ENCODE measurements at regions not wholly inside any gene's neighbourhood (a gene's known extent, or its start where the extent isn't known, plus 50 kb on each side); places are given as distances from the start of the nearest gene placed in this dataset.
"Not testable (repeated sequence)": the region's sequence is repeated elsewhere in the genome, so short reads cannot be mapped to it uniquely, and the experiment has no call there.

DNA sequence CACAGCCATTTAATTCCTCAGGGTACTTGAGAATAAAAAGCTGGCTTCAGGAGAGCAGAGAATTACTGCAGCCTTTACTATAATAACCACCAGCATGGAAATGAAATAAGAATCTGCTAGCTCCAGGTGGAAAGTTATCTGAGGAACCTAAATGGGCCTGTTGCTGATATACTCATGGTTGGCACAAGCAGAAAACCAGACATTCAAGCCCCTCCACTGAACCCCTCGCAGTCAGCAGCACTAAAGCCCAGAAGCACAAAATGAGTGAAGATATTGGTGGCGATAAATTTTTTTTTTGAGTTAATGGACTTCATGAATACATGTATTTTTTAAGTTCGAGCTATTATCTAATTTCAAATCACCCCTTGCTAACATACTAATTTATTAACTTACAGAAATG lies 303.9 kb upstream of the NRP1 start:
- DNase-seq, result no peak

DNA sequence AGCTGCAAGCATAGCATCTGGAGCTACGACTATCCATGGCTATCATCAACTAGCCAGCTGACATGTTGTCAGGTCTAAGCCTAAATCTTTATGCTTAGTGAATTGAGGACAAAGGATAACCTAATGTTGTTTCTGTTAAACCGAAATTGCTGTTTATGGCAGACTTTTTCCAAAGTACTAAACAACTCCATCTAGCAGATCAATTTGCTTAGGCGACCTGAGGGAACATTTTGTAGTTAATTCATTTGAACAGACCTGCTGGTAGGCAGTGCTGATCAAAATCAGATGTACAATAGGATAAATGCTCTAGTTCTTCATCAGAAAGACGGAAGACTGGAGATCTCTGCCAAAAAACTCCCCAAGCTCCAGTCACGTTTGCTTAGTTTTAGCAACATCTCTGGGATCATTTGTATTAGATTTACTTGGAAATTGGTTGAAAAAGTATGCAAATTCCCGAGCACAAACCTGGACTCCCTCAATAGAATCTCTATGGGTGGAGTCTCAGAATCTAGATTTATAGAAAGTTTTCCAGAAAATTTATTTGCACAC lies 301.6 kb upstream of the NRP1 start:
- DNase-seq, result no peak

DNA sequence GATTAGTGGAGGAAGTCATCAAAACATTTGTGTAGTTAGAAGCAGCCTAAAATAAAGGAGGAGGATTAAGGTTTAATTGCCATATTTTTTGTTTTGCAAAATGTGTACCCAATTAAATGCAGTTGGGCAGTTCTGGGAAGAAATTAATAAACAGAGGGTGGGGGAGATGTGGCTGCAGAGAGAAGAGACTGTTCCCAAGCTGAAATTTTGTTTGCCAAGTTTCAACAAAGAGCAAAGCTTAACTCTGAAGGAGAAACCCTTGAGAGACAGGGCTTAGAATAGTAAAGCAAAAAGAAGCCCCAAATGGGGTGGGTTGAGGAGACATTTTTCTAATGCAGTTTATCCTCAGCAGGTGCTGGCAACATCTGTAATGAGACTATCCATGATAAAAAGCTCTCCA lies 298.0 kb upstream of the NRP1 start:
- no peak for DNase-seq

DNA sequence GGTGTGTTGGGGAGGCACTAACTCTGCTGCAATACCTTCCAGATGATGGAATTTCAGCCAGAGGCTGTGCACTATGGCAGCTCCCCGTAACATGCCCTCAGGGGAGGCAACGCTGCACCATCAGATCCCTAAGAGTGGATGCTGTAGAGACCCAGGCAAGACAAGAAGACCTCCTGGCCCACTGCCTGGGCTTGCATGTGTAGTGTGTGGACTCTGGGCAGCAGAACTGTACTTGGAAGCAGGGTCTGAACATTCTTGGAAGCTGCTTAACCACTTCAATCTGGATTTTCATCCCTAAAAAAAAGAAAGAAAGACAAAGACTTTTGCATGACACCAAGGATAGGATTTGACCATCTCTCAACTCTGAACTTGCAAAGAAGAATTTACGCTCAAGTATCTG lies 297.5 kb upstream of the NRP1 start:
- DNase-seq, result no peak

DNA sequence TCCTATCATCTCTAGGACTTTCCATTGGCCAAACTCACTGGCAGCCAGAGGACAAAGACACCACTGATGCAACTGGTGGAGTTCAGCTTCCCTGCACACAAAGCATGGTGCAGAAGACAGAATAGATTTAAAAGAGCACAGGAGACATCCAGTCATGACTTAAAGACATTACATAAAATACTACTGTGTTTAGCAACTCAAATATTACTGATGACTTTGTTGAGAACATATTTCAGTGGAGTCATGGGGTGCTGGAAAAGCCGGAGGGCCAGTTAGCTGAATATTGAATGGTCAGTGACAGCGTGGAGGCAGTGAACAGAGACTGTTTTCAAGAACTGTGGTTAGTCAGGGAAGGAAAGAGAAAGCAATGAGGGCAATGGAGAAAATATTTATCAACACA lies 296.3 kb upstream of the NRP1 start:
- DNase-seq, result no peak

DNA sequence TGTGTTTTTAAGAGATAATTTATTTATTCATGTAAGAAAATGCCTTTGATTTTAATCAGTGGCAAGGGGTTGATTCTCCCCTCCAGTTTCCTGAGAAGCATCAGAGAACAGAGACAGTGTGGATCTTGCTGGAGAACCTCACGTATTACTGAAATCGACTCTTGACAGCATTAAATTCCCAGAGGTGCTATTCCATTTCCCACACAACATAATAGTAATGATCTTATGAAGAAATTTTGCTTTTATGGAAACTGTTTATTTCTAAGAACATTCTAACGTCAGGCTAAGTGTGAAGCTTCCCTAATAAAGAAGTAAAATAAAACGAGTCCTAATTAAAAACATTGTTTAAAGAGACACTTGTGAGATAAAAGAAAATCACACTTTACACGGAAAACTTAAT lies 293.1 kb upstream of the NRP1 start:
- no peak for DNase-seq

DNA sequence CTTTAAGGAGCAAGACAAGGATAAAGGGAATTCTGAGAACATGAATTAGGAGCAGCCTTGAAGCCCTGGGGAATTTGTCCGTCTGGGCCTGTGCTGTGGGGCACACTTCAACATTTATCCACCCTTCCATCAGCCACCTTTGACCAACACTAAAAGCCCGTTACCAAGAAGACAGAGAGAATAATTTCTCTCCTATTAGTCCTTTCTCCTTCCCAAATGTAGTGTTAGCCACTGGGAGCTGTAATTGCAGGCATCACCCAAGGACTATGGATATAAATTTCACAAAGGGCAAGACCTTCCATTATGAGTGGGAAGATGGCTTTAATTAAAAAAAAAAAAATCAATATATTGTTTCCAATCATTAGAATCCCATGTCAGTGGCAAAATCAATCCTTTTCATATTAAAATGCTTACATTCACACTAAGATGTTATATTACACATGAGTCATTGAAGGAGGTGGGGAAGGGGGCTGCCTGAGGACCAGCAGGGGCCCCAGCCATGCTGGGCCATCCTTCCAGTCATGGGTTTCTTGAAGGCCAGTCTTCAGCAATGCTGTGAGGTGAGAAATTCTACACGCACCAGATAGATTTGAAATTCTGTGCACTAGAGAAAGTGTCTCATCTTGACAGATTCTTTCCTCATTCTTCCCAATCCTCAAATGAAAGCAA lies 292.5 kb upstream of the NRP1 start:
- no peak for DNase-seq

DNA sequence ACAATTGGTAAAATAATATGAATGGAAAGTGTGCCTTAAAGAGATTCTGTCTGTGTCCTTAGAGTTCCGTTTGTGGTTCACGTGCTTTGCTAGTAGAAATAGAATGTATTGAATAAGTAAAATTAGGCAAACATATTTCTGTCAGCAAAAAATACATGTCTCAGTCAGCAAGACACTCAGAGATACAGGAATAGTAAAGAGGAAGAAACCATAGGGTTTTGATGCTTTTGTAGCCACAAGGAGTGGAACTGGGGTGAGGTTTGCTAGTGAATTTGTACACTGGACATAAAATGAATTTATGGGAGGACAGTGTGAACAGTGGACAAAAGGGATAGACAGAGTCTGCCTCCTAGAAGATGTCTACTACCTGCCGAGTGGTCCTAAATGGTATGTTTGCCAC lies 289.2 kb upstream of the NRP1 start:
- DNase-seq, result no peak

DNA sequence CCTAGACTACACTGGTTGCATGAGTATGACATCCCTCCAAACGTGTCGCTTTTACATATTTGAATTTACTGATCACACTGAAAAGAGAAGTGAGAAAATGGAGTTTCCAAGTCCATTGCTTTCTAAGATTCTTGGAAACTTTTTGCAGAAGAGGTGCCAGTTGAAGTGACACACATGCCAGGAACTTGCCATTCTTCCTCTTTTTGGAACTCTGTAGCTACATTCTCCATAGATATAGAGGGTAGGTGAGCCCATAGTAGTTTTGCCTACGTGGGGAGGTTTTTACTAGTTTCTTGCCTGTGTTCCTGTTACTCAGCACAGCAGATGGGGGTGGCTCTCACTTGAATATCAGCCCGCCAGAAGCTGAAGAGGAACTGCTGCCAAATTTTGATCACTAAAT lies 286.6 kb upstream of the NRP1 start:
- DNase-seq, result no peak

DNA sequence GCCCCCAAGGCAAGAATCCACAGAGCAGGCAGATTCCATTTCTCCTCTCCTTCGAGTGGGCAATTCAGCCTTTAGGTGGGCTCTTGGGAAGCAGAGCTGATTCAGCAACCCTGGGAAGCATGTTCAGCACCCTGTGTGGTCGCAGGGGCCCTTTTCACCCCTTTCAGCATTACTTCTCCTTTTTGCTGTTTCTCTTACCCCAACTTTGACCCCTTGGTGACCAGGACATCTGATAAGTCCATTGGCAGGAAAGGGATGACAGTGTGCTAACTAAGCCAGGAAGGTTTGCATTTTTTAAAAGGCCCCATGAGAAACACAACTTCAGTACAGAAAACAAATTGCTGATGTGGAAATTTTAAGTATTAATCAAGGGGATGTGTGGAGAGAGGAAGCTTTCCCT lies 283.7 kb upstream of the NRP1 start:
- no peak for DNase-seq

DNA sequence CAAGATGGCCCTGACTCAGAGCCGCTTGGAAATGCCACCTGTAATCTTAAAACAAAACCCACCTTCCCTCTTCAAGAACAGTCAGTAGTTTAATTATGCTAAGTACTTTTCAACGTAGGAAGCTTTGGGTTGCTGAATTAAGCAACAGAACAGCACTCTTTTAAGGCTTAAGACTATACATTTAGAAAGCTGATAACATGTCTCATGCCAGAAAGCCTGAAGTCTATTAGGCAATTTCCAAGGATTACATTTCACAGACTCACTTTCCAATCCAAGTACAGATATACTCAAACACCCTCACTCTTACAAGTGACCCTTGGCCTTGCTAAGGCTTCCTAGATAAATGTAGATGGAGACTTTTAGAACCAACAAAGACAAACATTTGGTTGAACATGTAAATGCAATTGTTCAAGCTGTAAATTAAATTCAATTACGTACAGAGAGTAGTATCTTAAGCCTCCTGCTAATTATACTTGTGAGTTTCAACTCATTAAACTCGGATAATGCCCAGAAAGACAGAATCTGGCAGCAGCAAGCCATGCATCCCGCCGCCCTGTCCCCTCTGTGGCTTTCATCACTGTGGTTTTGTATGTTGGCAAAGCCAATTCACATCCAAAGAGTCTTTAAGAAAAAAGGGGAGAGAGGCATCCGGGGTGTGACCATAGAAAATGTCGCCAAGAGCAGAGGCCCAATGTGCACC lies 283.1 kb upstream of the NRP1 start:
- DNase-seq, result no peak

DNA sequence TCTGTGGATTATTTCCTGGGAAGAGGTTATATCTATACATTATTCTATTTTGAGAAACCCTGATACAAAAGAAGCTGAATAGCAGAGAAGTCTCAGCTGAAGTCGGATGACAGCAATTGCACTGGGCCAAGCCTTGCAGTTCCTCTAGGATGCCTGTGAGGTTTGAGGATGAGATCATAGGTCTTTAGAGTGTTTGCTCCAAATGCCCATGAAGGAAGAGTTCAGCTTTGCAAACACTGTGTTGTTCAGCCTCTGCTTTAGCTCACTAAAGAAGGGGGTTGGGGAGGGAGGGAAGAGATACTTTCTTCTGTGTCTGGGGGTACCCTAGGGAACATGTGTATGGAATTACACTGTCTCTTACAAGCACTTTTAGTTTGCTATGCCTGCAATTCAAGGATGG lies 282.5 kb upstream of the NRP1 start:
- no peak for DNase-seq

DNA sequence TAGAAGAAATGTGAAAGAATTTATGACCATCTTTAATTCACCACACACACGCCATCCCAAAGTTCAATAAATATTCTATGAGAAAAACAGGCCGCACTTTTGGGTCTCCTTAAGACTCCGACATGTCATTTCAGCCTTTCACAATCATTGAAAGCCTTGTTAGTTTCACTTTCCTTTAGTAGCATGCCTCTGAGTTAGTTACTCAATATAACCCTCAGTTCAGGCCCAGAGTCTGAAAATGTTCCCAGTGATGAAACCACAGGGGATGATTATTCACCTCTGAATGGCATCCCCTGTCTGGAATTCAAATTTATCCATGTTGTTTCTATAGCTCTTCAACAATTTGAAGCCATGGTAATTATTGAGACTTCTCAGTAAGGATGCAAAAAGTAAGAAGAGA lies 278.1 kb upstream of the NRP1 start:
- no peak for DNase-seq

DNA sequence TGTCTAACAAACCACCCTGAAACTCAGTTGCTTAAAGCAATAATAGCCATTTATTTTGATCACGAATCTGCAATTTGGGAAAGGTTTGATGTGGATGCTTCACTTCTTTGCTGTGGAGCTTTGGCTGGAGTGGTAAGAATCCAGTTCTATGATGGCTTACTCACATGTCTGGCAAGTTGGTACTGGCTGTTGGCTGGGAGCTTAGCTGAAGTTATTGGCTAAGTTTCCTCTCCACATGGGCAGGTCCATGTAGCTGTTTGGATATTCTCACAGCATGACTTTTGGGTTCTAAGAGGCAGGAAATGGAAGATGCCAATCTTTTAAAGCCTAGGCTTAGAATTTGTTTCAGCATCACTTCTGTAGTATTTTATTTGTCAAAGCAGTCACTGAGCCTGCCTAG lies 277.6 kb upstream of the NRP1 start:
- DNase-seq, result no peak

DNA sequence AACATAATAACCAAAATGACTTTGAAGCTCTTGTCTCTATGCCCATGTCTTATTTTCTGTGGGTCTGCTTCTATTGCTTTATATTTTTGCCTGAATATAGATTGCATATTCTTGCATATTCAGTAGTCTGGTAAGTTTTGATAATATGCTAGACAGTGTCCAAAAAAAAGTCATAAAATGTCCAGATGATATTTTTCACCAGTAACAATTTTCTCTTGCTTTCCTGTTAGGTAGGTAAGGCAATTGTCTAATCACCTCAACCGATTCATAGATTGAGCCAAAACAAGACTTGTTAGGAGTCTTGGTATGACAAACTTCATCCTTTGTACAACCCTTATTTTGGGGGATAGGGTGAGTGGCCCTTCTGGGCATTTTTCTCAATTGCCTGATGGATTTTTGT lies 277.0 kb upstream of the NRP1 start:
- DNase-seq, result no peak

DNA sequence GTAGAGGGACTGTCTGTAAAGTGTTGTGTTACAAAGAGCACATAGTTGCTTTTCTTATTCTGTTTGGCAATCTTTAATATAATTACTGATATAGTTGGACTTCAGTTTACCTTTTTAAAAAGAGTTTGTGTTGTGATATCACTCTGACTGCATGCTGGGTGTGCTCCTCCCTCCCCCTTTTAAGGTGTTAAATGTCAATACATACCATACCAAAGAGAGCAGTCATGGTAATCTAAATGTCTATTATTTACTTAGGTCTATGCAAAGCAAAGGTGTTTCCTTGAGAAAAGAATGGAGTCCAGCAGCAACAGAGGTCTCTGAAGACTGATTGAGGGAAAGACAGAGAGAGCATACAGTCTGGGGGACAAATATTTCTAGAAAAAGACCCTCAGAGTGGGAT lies 275.1 kb upstream of the NRP1 start:
- DNase-seq, result no peak

DNA sequence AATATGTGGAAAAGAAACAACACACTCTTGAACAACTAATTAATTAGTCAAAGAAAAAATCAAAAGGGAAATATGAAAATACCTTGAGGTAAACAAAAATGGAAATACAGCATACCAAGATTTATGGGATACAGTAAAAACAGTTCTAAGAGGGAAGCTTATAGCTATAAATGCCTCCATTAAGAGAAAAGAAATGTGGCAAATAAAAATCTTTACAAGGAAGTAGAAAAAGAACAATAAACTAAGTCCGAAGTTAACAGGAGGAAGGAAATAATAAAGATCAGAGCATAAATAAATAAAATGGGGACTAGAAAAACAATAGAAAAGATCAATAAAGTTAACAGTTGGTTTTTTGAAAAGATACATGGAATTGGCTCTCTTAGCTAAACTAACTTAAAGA lies 267.8 kb upstream of the NRP1 start:
- no peak for DNase-seq

DNA sequence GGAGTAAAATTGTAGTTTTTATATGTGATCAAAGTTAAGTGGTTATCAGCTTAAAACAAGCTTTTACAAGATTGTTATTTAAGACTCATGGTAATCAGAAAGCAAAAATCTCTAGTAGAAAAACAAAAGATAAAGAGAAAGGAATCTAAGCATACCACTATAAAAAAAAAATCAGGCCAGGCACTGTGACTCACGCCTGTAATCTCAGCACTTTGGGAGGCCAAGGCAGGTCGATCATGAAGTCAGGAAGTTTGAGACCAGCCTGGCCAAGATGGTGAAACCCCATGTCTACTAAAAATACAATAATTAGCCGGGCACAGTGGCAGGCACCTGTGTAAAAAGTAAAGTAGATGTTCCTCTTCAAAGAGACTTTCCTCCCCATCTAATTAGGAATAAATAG lies 265.9 kb upstream of the NRP1 start:
- no peak for DNase-seq

DNA sequence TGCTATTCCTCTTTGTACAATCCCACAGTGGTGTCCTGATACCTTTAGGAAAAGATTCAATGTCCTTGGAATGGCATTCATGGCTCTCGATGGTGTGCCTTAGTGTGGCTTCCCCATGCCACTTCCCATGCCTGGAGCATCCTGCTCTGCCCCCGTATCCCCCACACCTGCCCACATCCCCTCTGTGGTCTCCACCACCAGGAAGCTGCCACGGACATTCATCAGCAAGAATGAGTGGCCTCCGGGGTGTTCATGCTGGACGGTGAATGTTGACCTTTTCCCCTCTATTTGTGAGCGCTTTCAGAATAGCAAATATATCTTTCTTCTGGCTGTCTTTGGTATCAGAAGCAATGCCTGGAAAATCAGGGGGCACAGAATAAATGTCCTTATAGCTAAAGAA lies 262.0 kb upstream of the NRP1 start:
- no peak for DNase-seq

DNA sequence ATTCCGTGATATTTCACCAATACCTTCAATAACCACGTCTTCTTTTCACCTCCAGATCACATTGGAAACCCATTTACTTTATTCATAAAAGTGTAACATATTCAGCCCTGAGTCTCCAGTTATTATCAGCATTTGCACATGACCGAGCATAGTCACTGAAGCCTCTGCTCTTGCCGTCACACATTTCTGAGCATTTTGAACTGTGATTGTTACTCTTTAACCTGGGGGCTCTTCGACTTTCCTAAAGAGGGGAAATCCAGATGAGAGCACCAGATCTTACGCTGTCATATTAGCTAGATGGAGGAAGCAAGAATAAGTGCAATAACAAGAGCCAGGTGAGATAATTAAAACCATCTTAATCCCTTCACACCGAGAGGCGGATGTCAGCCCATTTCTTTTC lies 260.0 kb upstream of the NRP1 start:
- no peak for DNase-seq

DNA sequence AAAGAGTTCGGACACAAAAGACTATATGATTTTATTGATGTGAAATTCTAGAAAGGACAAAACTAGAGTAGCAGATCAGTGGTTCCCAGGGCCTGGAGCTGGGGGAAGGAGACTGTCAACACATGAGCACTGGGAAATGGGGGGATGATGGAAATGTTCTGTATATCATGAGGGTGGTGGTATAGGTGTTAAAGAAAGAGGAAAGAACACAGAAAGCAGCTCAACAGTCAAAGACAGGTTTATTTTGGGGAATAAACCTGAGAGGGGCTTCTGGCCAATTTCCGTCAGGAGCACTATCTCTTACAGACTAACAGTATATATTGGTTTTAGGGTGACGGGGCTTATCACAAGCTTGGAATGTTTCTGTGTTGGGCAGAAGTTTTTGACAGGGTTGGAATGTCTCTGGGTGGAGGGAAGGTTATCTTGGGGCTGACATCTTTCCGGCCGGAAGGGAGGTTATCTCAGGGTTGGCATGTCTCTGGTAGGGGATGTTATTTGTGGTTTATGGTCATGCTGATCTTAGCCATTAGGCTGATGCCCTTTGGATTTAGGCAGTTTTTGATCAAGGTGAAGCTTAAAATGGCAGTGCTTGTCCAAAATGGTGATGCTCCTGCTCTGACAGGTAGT lies 254.6 kb upstream of the NRP1 start:
- no peak for DNase-seq

DNA sequence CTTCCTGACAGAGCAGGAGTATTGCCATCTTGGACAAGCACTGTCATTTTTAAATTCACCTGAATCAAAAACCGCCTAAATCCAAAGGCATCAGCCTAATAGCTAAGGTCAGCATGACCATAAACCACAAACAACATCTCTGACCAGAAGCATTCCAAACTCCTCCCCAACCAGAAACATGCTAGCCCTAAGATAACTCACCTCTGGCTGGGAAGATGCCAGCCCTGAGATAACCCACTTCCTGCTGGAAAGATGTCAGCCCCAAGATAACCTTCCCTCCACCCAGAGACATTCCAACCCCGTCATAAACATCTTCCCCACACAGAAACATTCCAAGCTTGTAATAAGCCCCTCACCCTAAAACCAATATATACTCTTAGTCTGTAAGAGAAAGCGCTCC lies 250.1 kb upstream of the NRP1 start:
- DNase-seq, result not testable (repeated sequence)

DNA sequence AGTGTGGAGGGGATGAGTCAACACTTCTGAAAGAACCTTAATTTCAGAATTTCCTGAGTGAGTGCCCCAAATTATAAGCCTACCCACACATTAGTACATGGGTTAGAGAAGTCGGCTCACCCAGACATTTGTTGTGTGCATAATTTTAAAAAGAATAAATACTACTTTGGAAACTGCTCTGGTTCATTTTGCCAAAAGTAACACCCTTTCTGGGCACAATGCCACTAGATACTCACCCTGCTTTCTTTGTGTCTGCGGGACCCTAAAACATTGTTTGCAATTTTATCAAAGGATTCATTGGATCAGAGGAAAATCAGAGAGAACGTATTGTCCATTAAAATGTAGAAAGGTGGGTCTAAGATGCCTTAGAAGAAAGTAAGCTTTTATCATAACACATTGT lies 245.5 kb upstream of the NRP1 start:
- DNase-seq, result no peak

DNA sequence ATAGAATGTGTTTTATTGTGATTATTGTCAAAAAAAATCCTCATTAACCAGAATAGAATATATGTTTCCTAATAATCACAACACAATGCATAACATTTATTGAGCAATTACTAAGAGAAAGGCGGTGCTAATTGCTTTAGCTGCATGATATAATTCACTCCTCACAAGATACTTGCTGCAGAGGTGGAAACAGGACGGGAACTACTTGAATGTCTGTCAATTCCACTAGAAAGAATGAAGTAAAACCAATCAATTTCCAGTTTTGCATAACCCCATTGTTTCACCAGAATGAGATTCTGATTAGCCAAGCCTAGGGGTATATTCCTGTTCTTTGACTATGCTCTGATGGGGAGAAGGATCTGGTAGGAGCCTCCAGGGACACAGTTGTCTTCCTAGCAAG lies 239.1 kb upstream of the NRP1 start:
- no peak for DNase-seq

Measured in stimulated activated CD4-positive, alpha-beta T cell treated with anti-CD3 and anti-CD28 coated beads, Interleukin-4, amount 100 ng/mL, for 4 hours (primary cell).